ENCODE measurements at regions not wholly inside any gene's neighbourhood (a gene's known extent, or its start where the extent isn't known, plus 50 kb on each side); places are given as distances from the start of the nearest gene placed in this dataset.

DNA sequence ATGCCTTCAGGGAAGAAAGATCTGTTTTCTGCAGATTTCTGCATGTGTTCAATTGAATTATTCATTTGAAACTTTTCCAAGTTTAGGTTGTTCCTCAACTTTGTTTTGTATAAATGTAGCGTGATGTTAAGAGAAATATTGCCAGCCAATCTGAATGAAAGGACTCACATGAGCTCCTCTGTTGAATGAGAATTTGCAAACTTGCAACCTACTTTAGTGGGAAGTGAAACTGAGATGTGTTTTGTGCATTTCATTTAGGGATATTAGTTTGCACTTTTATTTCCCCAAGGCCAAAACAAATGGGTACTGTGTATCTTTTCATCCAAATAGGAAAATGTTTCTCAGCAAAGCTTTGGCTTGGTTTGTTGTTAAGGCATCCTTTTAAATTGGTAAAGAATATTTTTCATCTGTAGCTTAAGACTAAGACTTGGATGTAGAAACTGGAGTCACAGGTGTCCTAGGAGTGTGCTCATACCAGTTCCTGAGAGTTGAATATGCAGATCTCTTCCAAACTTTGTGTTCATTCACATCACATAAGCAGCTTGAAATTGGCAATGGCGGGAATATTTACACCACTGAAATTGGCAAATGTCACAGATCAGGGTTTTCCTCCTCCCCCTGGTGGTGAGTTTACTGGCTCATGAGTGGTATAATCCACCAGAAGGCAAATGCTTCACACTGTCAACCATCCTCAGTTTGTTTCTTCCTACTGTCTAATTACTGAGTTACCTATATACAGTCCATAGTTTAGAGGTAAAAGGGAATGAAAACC is 193.6 kb upstream of the BANK1 start:
- TF ChIP-seq, protein P1, sequence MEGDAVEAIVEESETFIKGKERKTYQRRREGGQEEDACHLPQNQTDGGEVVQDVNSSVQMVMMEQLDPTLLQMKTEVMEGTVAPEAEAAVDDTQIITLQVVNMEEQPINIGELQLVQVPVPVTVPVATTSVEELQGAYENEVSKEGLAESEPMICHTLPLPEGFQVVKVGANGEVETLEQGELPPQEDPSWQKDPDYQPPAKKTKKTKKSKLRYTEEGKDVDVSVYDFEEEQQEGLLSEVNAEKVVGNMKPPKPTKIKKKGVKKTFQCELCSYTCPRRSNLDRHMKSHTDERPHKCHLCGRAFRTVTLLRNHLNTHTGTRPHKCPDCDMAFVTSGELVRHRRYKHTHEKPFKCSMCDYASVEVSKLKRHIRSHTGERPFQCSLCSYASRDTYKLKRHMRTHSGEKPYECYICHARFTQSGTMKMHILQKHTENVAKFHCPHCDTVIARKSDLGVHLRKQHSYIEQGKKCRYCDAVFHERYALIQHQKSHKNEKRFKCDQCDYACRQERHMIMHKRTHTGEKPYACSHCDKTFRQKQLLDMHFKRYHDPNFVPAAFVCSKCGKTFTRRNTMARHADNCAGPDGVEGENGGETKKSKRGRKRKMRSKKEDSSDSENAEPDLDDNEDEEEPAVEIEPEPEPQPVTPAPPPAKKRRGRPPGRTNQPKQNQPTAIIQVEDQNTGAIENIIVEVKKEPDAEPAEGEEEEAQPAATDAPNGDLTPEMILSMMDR (IDR thresholded peaks at IDR 0.05): no peak
- ATAC-seq (ENCODE audit: low read depth): peak; percentile 62
- Mint-ChIP-seq H3K36me3 (ENCODE audit: low read depth) (no peaks in the 10 kb centered on the region), H3K27me3 (no peaks in the 10 kb centered on the region), H3K4me3 (peak overlapping the region; percentile 7), H3K27ac (peak overlapping the region; percentile 74), H3K4me1 (peaks cover 15% of the 10 kb centered on the region), H3K9me3 (no peaks in the 10 kb centered on the region)
- ChIA-PET CTCF (interaction anchor here (0.8 to 1.0 kb wide), 5 partner anchors 134 to 1504 kb away, joined by 3 to 7 read pairs (median 3); no protein-coding TSS in a partner anchor), POLR2A (interaction anchor here (0.6 to 1.4 kb wide), 3 partner anchors 210 to 556 kb away, joined by 3 to 11 read pairs (median 6); partner anchors contain the start of gene PPP3CA)
- no peak for DNase-seq
- intact Hi-C loops (cut with micrococcal nuclease): loop anchor here (1.0 to 5.0 kb wide), 4 partner anchors 40 to 428 kb away; partner anchors contain the start of gene PPP3CA

DNA sequence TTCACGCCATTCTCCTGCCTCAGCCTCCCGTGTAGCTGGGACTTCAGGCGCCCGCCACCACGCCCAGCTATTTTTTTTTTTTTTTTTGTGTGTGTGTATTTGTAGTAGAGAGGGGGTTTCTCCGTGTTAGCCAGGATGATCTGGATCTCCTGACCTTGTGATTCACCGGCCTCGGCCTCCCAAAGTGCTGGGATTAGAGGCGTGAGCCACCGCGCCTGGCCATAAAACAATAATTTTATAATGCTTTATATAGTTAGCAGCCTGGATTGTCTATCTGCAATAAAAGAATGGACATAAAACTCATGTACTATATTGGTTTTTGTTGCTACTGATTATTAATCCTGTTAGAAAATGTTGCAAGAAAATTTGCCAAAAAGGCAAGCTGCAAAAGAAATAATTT is 195.9 kb upstream of the BANK1 start:
- TF ChIP-seq, protein P1 (IDR thresholded peaks at IDR 0.05): no peak
- no peak overlapping the region for H3K4me3 Mint-ChIP-seq
- no peaks in the 10 kb centered on the region for H3K36me3 Mint-ChIP-seq (ENCODE audit: low read depth)
- ChIA-PET CTCF (interaction anchor here (0.6 kb wide), 1 partner anchor 1501 kb away, joined by 3 read pairs; no protein-coding TSS in a partner anchor), POLR2A (no interaction called here)
- H3K9me3 Mint-ChIP-seq: no peaks in the 10 kb centered on the region
- peaks cover 12% of the 10 kb centered on the region for H3K4me1 Mint-ChIP-seq
- DNase-seq: no peak
- ATAC-seq (ENCODE audit: low read depth): no peak
- intact Hi-C loops (cut with micrococcal nuclease): no loop called here
- no peak overlapping the region for H3K27ac Mint-ChIP-seq
- no peaks in the 10 kb centered on the region for H3K27me3 Mint-ChIP-seq

DNA sequence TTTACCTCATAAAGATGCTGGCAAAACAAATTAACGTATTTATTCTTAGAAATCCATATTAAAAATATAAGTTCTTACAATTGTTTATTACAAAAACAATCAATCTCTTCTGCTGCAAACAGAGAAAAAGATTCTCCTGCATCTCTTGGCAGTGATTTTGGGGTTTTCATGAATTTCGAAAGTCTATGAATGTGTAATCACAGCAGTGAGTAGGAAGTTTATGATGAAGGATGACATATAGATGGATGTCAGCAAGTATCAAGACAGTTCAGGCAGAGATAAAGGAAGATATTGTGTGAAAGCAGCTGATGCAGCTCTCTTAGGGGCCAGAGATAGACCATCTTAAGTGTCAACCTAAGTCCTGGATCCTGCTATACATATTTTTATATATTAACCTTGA is 196.9 kb upstream of the BANK1 start:
- DNase-seq (no peak), ATAC-seq (ENCODE audit: low read depth) (no peak)
- Mint-ChIP-seq H3K27ac (no peak overlapping the region), H3K27me3 (no peaks in the 10 kb centered on the region), H3K4me3 (no peak overlapping the region), H3K9me3 (no peaks in the 10 kb centered on the region), H3K36me3 (ENCODE audit: low read depth) (no peaks in the 10 kb centered on the region), H3K4me1 (peaks cover 12% of the 10 kb centered on the region)
- ChIA-PET POLR2A (interaction anchor here (0.7 kb wide), 1 partner anchor 262 kb away, joined by 6 read pairs; no protein-coding TSS in a partner anchor), CTCF (no interaction called here)
- TF ChIP-seq, protein P1 (IDR thresholded peaks at IDR 0.05): no peak
- intact Hi-C loops (cut with micrococcal nuclease): no loop called here

DNA sequence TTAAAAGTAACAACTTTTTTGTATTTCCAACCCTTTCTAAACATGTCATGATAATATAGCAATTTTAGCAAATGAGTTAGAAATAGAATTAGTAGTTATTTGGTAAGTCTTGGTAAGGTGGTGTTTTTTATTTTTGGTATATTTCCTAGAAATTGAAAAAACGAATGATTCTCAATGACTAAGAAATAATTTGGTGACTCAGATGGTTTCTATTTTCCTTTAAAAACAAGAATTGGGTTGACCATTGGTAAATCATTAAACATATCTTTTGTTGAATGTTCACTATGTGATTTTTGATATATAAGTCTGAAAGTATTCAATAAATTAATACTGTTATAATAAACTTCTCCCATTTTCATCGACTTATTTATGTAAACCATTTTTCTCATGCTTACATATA is 206.2 kb upstream of the BANK1 start:
- peaks cover 4% of the 10 kb centered on the region for H3K36me3 Mint-ChIP-seq (ENCODE audit: low read depth)
- intact Hi-C loops (cut with micrococcal nuclease): no loop called here
- ChIA-PET CTCF (no interaction called here), POLR2A (no interaction called here)
- DNase-seq (no peak), ATAC-seq (ENCODE audit: low read depth) (no peak)
- H3K27me3 Mint-ChIP-seq: no peaks in the 10 kb centered on the region
- no peaks in the 10 kb centered on the region for H3K4me1 Mint-ChIP-seq
- TF ChIP-seq, protein P1 (IDR thresholded peaks at IDR 0.05): no peak
- no peak overlapping the region for H3K27ac Mint-ChIP-seq
- H3K9me3 Mint-ChIP-seq: peaks cover 23% of the 10 kb centered on the region
- H3K4me3 Mint-ChIP-seq: no peak overlapping the region

DNA sequence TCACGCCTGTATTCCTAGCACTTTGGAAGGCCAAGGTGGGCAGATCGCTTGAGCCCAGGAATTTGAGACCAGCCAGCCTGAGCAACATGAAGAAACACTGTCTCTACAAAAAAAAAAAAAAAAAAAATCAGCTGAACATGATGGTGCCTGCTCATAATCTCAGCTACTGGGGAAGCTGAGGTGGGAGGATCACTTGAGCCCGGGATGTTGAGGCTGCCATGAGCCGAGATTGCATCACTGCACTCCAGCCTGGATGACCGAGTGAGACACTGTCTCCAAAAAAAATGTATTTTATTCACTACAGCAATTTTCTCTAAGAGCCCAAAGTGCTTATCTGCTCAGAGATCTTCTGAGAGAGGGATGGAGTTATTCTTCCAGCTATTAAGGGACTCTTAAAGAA is 215.8 kb upstream of the PPP3CA start:
- no peaks in the 10 kb centered on the region for H3K27me3 Mint-ChIP-seq
- H3K4me1 Mint-ChIP-seq: no peaks in the 10 kb centered on the region
- H3K4me3 Mint-ChIP-seq: no peak overlapping the region
- peaks cover 7% of the 10 kb centered on the region for H3K36me3 Mint-ChIP-seq (ENCODE audit: low read depth)
- peaks cover 12% of the 10 kb centered on the region for H3K9me3 Mint-ChIP-seq
- TF ChIP-seq, protein P1 (IDR thresholded peaks at IDR 0.05): no peak
- no peak for DNase-seq
- POLR2A ChIA-PET: no interaction called here
- intact Hi-C loops (cut with micrococcal nuclease): no loop called here
- no peak for ATAC-seq (ENCODE audit: low read depth)
- CTCF ChIA-PET: no interaction called here
- no peak overlapping the region for H3K27ac Mint-ChIP-seq
